ENCODE measurements at regions not wholly inside any gene's neighbourhood (a gene's known extent, or its start where the extent isn't known, plus 50 kb on each side); places are given as distances from the start of the nearest gene placed in this dataset.

GRCh38 chr2:67798541-67799160, 264.2 kb downstream of the C1D start:
- no peaks in the 10 kb centered on the region for H4K20me1 ChIP-seq (ENCODE audit: control insufficient read depth, extremely low read depth, insufficient read depth, low read length)
- no peak overlapping the region for H3K4me3 ChIP-seq (ENCODE audit: control insufficient read depth in 2 of 3, extremely low read depth in 1 of 3, insufficient read depth in 2 of 3, low read depth in 1 of 3, low read length in 3 of 3)
- H3K4me2 ChIP-seq (ENCODE audit: control insufficient read depth, extremely low read depth, insufficient read depth, low read depth, low read length), result no peak overlapping the region
- H2AFZ ChIP-seq (ENCODE audit: control insufficient read depth, low read length), result no peak overlapping the region
- no peaks in the 10 kb centered on the region for H3K9me3 ChIP-seq (ENCODE audit: control insufficient read depth, low read depth, low read length)
- H3K9ac ChIP-seq (ENCODE audit: control insufficient read depth, extremely low read depth, insufficient read depth, low read length), result no peak overlapping the region
- no peaks in the 10 kb centered on the region for H3K79me2 ChIP-seq (ENCODE audit: control insufficient read depth, insufficient read depth, low read length)
- FAIRE-seq (no peak), DNase-seq (ENCODE audit: low read depth, low spot score) (no peak)
- H3K36me3 ChIP-seq (ENCODE audit: control insufficient read depth in 2 of 2, extremely low read depth in 1 of 2, insufficient read depth in 2 of 2, low read length in 2 of 2), result no peaks in the 10 kb centered on the region
- H3K27ac ChIP-seq (ENCODE audit: control insufficient read depth, insufficient read depth, low read length), result no peak overlapping the region
- no peaks in the 10 kb centered on the region for H3K27me3 ChIP-seq (ENCODE audit: control insufficient read depth, extremely low read depth, insufficient read depth, low read length)
- H3K4me1 ChIP-seq (ENCODE audit: control insufficient read depth, extremely low read depth, insufficient read depth, low read length), result no peaks in the 10 kb centered on the region
- TF ChIP-seq EZH2 (IDR thresholded peaks at IDR 0.05; ENCODE audit: low read length) (no peak), CTCF (optimal IDR thresholded peaks at IDR 0.05 in 1 of 3, IDR thresholded peaks at IDR 0.05 in 1 of 3, conservative IDR thresholded peaks at IDR 0.05 in 1 of 3; ENCODE audit: extremely low read depth in 1 of 3, insufficient read depth in 2 of 3, low read length in 3 of 3) (no peak)
- dilution Hi-C loops (cut with MboI; ENCODE audit: extremely low pct_ligation_motif_present, low sequenced_read_pairs), result no loop called here
- H3K9me1 ChIP-seq (ENCODE audit: control insufficient read depth, extremely low read depth, insufficient read depth, low read length), result no peaks in the 10 kb centered on the region

- Histone ChIP-seq H3K4me3 (ENCODE audit: control insufficient read depth in 2 of 3, extremely low read depth in 1 of 3, insufficient read depth in 2 of 3, low read depth in 1 of 3, low read length in 3 of 3) (no peak overlapping the region), H3K4me1 (ENCODE audit: control insufficient read depth, extremely low read depth, insufficient read depth, low read length) (no peaks in the 10 kb centered on the region), H3K79me2 (ENCODE audit: control insufficient read depth, insufficient read depth, low read length) (no peaks in the 10 kb centered on the region), H3K4me2 (ENCODE audit: control insufficient read depth, extremely low read depth, insufficient read depth, low read depth, low read length) (no peak overlapping the region), H3K9ac (ENCODE audit: control insufficient read depth, extremely low read depth, insufficient read depth, low read length) (no peak overlapping the region), H3K9me1 (ENCODE audit: control insufficient read depth, extremely low read depth, insufficient read depth, low read length) (no peaks in the 10 kb centered on the region), H3K27ac (ENCODE audit: control insufficient read depth, insufficient read depth, low read length) (no peak overlapping the region), H2AFZ (ENCODE audit: control insufficient read depth, low read length) (no peak overlapping the region), H3K27me3 (ENCODE audit: control insufficient read depth, extremely low read depth, insufficient read depth, low read length) (no peaks in the 10 kb centered on the region), H4K20me1 (ENCODE audit: control insufficient read depth, extremely low read depth, insufficient read depth, low read length) (no peaks in the 10 kb centered on the region), H3K9me3 (ENCODE audit: control insufficient read depth, low read depth, low read length) (no peaks in the 10 kb centered on the region), H3K36me3 (ENCODE audit: control insufficient read depth in 2 of 2, extremely low read depth in 1 of 2, insufficient read depth in 2 of 2, low read length in 2 of 2) (no peaks in the 10 kb centered on the region)
- no peak for DNase-seq (ENCODE audit: low read depth, low spot score)
- FAIRE-seq, result no peak
- no peak for TF ChIP-seq CTCF (optimal IDR thresholded peaks at IDR 0.05 in 1 of 3, IDR thresholded peaks at IDR 0.05 in 1 of 3, conservative IDR thresholded peaks at IDR 0.05 in 1 of 3; ENCODE audit: extremely low read depth in 1 of 3, insufficient read depth in 2 of 3, low read length in 3 of 3)
- TF ChIP-seq EZH2 (IDR thresholded peaks at IDR 0.05; ENCODE audit: low read length), result no peak
- dilution Hi-C loops (cut with MboI; ENCODE audit: extremely low pct_ligation_motif_present, low sequenced_read_pairs), result no loop called here
Measured at GRCh38 chr2:67799886-67800285, 262.9 kb downstream of the C1D start.
